ENCODE measurements at regions not wholly inside any gene's neighbourhood (a gene's known extent, or its start where the extent isn't known, plus 50 kb on each side); places are given as distances from the start of the nearest gene placed in this dataset.

DNA sequence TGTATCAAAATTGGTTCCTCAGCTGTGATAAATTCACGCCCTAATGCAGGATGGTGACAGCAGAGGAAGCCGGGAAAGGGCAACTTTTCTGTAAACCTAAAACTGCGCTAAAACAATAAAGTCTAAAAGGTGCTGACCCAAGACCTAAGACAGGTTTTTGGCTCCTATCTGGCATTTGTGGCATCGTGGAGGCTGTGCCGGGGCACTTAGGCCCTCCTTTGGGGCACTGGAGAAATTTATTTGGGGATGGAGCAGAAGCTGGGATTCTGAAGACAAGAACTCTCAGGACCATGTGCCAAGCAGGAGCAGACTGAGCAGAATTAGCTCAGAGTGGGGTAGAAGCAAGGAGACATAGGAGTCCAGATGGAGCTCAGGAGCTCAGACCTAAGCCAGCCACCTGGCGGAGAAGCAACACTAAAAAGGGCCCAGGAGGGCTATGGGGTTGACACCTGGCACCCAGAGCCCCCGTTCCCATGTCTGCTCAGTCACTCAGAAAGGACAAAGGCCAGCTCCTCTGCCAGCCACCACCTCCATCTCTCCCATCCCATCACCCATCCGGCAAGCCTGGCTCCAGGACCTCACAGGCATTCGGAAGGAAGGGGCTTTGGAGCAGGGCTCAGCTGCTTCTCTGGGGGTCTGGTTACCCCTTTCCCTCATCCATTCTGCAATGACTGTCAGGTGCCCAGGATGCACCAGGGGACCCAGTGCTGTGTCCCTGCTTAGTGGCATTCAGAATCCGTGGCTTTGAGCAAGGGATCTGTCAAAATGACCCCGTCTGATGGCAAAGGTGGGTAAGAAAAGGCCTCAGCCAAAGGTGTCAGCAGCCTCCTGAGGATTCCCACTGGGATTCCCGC, 347.7 kb downstream of the NPHP4 start:
- DNase-seq (ENCODE audit: low read depth in 6 of 9, low spot score in 9 of 9): no peak
- no peaks in the 10 kb centered on the region for H3K27me3 ChIP-seq (ENCODE audit: control insufficient read depth in 2 of 2, insufficient read depth in 1 of 2, low read length in 1 of 2)
- no peaks in the 10 kb centered on the region for H3K9me3 ChIP-seq (ENCODE audit: control insufficient read depth in 2 of 2, insufficient read depth in 1 of 2, low read length in 1 of 2)
- no peaks in the 10 kb centered on the region for H3K4me1 ChIP-seq (ENCODE audit: control insufficient read depth in 2 of 2, insufficient read depth in 2 of 2, low read length in 2 of 2)
- H3K4me3 ChIP-seq (ENCODE audit: low read length in 2 of 2): no peak overlapping the region
- H3K27ac ChIP-seq (ENCODE audit: low read depth in 1 of 2, low read length in 1 of 2): no peak overlapping the region
- no peaks in the 10 kb centered on the region for H3K36me3 ChIP-seq (ENCODE audit: control insufficient read depth in 2 of 2, insufficient read depth in 2 of 2, low read length in 1 of 2)
- WGBS: 91% methylated on average over 12 of the region's 12 CpGs

DNA sequence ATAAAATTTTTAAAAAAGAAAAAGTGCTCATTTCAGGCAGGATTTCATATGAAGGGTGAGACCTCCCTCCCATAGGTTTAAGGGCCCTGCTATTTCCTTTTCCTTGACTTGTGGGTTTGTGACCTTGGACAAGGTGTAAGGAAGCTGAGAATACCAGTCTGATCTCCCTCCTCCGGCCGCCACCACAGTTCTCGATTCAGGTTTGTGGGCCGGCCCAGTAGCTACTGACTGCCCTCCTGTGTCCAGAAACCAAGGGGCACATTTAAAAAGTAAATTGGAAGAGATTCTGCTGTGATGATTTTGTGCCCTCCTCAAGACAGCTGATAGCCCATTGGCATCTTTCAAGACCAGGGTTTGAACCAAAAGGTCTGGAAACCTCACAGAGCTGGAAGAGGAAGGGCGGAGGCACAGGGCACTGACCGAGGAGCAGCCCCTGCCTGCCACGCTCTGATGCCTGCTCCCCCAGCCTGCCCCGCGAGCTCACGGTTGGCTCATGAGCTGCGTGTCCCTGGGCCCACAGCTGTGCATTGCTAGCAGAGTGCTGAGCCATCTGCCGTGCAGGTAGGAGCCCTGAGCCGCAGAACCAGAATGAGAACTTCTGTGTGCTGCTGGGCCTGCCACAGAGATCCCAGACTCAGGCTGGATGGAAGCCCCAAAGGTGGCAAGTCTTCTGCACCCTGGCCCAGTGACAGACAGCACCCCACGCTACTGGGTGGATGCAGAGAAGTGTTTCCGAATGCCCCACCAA, 348.7 kb downstream of the NPHP4 start:
- 82% methylated on average over 15 of the region's 15 CpGs for WGBS
- Histone ChIP-seq H3K9me3 (ENCODE audit: control insufficient read depth in 2 of 2, insufficient read depth in 1 of 2, low read length in 1 of 2) (no peaks in the 10 kb centered on the region), H3K4me1 (ENCODE audit: control insufficient read depth in 2 of 2, insufficient read depth in 2 of 2, low read length in 2 of 2) (no peaks in the 10 kb centered on the region), H3K27ac (ENCODE audit: low read depth in 1 of 2, low read length in 1 of 2) (no peak overlapping the region), H3K27me3 (ENCODE audit: control insufficient read depth in 2 of 2, insufficient read depth in 1 of 2, low read length in 1 of 2) (no peaks in the 10 kb centered on the region), H3K36me3 (ENCODE audit: control insufficient read depth in 2 of 2, insufficient read depth in 2 of 2, low read length in 1 of 2) (no peaks in the 10 kb centered on the region), H3K4me3 (ENCODE audit: low read length in 2 of 2) (no peak overlapping the region)
- DNase-seq (ENCODE audit: low read depth in 6 of 9, low spot score in 9 of 9): no peak

DNA sequence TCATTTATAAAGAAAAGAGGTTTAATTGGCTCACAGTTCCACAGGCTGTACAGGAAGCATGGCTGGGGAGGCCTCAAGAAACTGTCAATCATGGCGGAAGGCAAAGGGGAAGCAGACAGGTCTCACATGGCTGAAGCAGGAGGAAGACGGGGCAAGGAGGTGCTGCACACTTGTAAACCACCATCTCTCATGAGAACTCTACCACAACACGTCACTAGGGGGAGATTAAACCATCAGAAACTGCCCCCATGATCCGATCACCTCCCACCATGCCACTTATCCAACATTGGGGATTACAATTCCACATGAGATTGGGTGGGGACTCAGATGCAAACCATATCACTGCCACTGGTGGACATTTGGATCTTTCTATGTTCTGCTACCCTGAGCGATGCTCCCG, 351.4 kb downstream of the NPHP4 start:
- H3K27ac ChIP-seq (ENCODE audit: low read depth in 1 of 2, low read length in 1 of 2): no peak overlapping the region
- H3K4me3 ChIP-seq (ENCODE audit: low read length in 2 of 2): no peak overlapping the region
- DNase-seq (ENCODE audit: low read depth in 6 of 9, low spot score in 9 of 9): no peak
- 48% methylated on average over 6 of the region's 6 CpGs for WGBS
- H3K36me3 ChIP-seq (ENCODE audit: control insufficient read depth in 2 of 2, insufficient read depth in 2 of 2, low read length in 1 of 2): no peaks in the 10 kb centered on the region
- no peaks in the 10 kb centered on the region for H3K4me1 ChIP-seq (ENCODE audit: control insufficient read depth in 2 of 2, insufficient read depth in 2 of 2, low read length in 2 of 2)
- no peaks in the 10 kb centered on the region for H3K9me3 ChIP-seq (ENCODE audit: control insufficient read depth in 2 of 2, insufficient read depth in 1 of 2, low read length in 1 of 2)
- no peaks in the 10 kb centered on the region for H3K27me3 ChIP-seq (ENCODE audit: control insufficient read depth in 2 of 2, insufficient read depth in 1 of 2, low read length in 1 of 2)

DNA sequence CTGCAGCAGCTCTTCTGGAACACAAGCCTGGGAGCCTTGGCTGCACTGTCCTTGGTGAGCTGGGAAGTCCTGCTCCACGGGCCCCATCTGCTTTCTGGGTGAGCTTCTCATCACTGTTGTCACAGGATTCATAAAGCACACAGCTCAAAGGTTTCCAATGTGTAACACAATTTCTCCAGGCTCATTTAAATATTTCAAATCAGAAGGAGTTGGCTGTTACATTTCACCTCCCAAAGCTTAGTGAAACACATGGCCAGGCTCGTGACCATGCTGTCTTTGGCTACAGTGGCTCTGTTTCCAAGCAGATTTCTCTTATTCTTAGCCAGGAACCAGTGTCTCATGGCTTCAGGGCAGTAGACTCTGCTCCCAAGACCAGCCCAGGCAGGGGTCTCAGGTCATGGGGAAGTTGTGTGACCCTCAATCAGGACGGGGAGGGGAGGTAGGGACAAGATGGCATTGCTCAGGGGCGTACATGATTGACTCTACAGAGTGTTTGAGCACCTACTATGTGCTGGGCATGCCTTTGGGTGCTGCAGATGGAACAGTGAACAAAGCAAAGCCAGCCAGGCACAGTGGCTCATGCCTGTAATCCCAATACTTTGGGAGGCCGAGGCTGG, 353.0 kb downstream of the NPHP4 start:
- DNase-seq (ENCODE audit: low read depth in 6 of 9, low spot score in 9 of 9): no peak
- Histone ChIP-seq H3K4me3 (ENCODE audit: low read length in 2 of 2) (no peak overlapping the region), H3K27ac (ENCODE audit: low read depth in 1 of 2, low read length in 1 of 2) (no peak overlapping the region), H3K9me3 (ENCODE audit: control insufficient read depth in 2 of 2, insufficient read depth in 1 of 2, low read length in 1 of 2) (no peaks in the 10 kb centered on the region), H3K36me3 (ENCODE audit: control insufficient read depth in 2 of 2, insufficient read depth in 2 of 2, low read length in 1 of 2) (no peaks in the 10 kb centered on the region), H3K27me3 (ENCODE audit: control insufficient read depth in 2 of 2, insufficient read depth in 1 of 2, low read length in 1 of 2) (no peaks in the 10 kb centered on the region), H3K4me1 (ENCODE audit: control insufficient read depth in 2 of 2, insufficient read depth in 2 of 2, low read length in 2 of 2) (no peaks in the 10 kb centered on the region)
- 73% methylated on average over 5 of the region's 5 CpGs for WGBS

DNA sequence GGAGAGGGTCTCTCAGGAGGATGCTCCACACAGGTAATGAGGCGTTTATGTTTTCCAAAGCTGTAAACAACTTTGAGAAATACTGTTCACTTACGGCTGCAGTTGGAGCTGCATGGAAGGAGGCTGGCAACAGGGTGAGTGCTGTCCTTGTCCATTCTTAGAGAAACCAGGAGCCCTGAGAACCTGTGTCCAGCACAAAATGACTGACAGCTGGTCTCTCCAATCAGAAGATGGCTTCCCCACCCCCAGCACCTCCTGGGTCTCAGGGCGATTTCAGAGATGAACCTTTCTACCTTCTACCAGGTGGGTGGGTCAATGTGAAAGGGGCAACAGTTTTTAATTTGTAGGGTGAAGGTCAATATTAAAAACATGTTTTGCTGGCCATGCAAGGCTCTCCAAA, 353.6 kb downstream of the NPHP4 start:
- H3K27me3 ChIP-seq (ENCODE audit: control insufficient read depth in 2 of 2, insufficient read depth in 1 of 2, low read length in 1 of 2): no peaks in the 10 kb centered on the region
- H3K4me3 ChIP-seq (ENCODE audit: low read length in 2 of 2): no peak overlapping the region
- no peaks in the 10 kb centered on the region for H3K36me3 ChIP-seq (ENCODE audit: control insufficient read depth in 2 of 2, insufficient read depth in 2 of 2, low read length in 1 of 2)
- H3K4me1 ChIP-seq (ENCODE audit: control insufficient read depth in 2 of 2, insufficient read depth in 2 of 2, low read length in 2 of 2): no peaks in the 10 kb centered on the region
- H3K27ac ChIP-seq (ENCODE audit: low read depth in 1 of 2, low read length in 1 of 2): no peak overlapping the region
- no peaks in the 10 kb centered on the region for H3K9me3 ChIP-seq (ENCODE audit: control insufficient read depth in 2 of 2, insufficient read depth in 1 of 2, low read length in 1 of 2)
- 74% methylated on average over 3 of the region's 3 CpGs for WGBS
- no peak for DNase-seq (ENCODE audit: low read depth in 6 of 9, low spot score in 9 of 9)

DNA sequence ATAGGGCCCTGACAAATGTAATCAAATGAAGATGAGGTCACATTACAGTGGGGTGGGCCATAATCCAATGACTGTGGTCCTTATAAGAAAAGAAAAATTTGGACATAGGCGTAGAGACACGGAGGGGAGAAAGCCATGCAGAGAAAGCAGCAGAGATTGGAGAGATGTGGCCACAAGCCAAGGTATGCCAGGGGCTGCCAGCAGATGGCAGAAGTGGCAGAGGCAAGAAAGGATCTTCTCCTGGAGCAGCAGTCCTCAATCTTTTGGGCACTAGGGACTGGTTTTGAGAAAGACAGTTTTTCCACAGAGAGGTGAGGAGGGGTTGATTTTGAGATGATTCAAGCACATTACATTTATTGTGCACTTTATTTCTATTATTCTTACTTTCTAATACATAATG, 355.1 kb downstream of the NPHP4 start:
- H3K4me1 ChIP-seq (ENCODE audit: control insufficient read depth in 2 of 2, insufficient read depth in 2 of 2, low read length in 2 of 2): no peaks in the 10 kb centered on the region
- no peaks in the 10 kb centered on the region for H3K36me3 ChIP-seq (ENCODE audit: control insufficient read depth in 2 of 2, insufficient read depth in 2 of 2, low read length in 1 of 2)
- no peak for DNase-seq (ENCODE audit: low read depth in 6 of 9, low spot score in 9 of 9)
- H3K4me3 ChIP-seq (ENCODE audit: low read length in 2 of 2): no peak overlapping the region
- H3K27ac ChIP-seq (ENCODE audit: low read depth in 1 of 2, low read length in 1 of 2): no peak overlapping the region
- no peaks in the 10 kb centered on the region for H3K27me3 ChIP-seq (ENCODE audit: control insufficient read depth in 2 of 2, insufficient read depth in 1 of 2, low read length in 1 of 2)
- WGBS: 70% methylated on average over 2 of the region's 2 CpGs
- no peaks in the 10 kb centered on the region for H3K9me3 ChIP-seq (ENCODE audit: control insufficient read depth in 2 of 2, insufficient read depth in 1 of 2, low read length in 1 of 2)

DNA sequence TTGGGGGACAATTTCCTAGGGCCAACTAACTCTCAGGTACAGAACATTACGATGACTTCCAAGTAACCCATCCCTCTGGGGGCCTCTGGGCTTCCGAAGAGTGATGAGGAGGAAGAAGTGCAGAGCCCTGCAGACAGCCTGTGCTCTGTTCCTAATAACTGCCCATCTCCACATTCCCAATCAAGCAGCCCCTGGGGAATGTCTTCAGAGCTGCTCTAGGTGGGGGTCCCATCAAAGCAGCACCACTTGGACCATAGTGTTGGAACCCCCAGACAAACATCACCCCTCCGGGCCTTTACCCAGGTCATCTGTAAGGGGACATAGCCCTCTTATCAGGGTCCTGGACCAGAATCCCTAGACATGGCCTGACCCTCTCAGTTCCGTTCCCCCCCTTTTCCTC, 357.3 kb downstream of the NPHP4 start:
- Histone ChIP-seq H3K27ac (ENCODE audit: low read depth in 1 of 2, low read length in 1 of 2) (no peak overlapping the region), H3K4me1 (ENCODE audit: control insufficient read depth in 2 of 2, insufficient read depth in 2 of 2, low read length in 2 of 2) (no peaks in the 10 kb centered on the region), H3K4me3 (ENCODE audit: low read length in 2 of 2) (no peak overlapping the region), H3K27me3 (ENCODE audit: control insufficient read depth in 2 of 2, insufficient read depth in 1 of 2, low read length in 1 of 2) (no peaks in the 10 kb centered on the region), H3K36me3 (ENCODE audit: control insufficient read depth in 2 of 2, insufficient read depth in 2 of 2, low read length in 1 of 2) (no peaks in the 10 kb centered on the region), H3K9me3 (ENCODE audit: control insufficient read depth in 2 of 2, insufficient read depth in 1 of 2, low read length in 1 of 2) (no peaks in the 10 kb centered on the region)
- DNase-seq (ENCODE audit: low read depth in 6 of 9, low spot score in 9 of 9): no peak
- WGBS: 94% methylated on average over 4 of the region's 4 CpGs

DNA sequence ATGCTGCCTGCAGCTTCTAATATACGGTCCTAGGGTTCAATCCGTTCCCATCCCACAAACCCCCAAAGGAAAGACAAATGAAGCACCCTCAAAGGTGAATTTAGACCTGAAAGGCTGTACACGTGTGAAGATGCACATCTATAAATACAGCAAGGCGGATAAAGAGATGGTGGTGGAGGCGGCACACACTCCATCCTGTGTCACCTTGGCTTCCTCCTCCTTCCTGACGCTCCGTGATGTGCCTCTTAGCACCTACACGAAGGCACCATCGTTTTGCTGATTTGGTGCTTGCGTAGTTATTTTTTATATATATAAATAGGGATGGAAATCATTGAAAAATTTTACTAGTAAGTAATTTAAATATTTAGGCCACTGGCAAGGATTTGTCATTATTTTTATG, 359.4 kb downstream of the NPHP4 start:
- no peak for DNase-seq (ENCODE audit: low read depth in 6 of 9, low spot score in 9 of 9)
- WGBS: 86% methylated on average over 10 of the region's 10 CpGs
- no peaks in the 10 kb centered on the region for H3K4me1 ChIP-seq (ENCODE audit: control insufficient read depth in 2 of 2, insufficient read depth in 2 of 2, low read length in 2 of 2)
- no peaks in the 10 kb centered on the region for H3K9me3 ChIP-seq (ENCODE audit: control insufficient read depth in 2 of 2, insufficient read depth in 1 of 2, low read length in 1 of 2)
- H3K27ac ChIP-seq (ENCODE audit: low read depth in 1 of 2, low read length in 1 of 2): no peak overlapping the region
- no peaks in the 10 kb centered on the region for H3K36me3 ChIP-seq (ENCODE audit: control insufficient read depth in 2 of 2, insufficient read depth in 2 of 2, low read length in 1 of 2)
- no peak overlapping the region for H3K4me3 ChIP-seq (ENCODE audit: low read length in 2 of 2)
- H3K27me3 ChIP-seq (ENCODE audit: control insufficient read depth in 2 of 2, insufficient read depth in 1 of 2, low read length in 1 of 2): no peaks in the 10 kb centered on the region

DNA sequence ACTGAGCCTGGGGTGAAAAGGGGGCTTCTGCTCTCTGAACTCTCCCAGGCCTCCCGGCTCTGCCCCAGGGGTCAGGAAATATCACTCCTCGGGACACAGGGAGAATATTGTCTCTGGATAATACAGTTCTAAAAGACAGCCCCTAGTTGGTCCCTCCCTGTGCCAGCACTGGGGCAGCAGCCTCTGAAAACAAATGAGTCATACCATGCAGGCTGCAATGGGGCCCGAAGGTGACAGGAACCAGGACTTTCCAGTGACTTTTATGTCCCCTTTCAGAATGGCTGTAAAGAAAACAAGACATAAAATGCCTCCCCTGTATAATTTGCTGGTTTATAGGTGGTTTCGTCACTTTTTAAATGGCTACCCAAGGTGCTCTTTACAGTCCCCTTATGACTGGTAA, 360.0 kb downstream of the NPHP4 start:
- WGBS: 39% methylated on average over 4 of the region's 4 CpGs
- Histone ChIP-seq H3K9me3 (ENCODE audit: control insufficient read depth in 2 of 2, insufficient read depth in 1 of 2, low read length in 1 of 2) (no peaks in the 10 kb centered on the region), H3K27ac (ENCODE audit: low read depth in 1 of 2, low read length in 1 of 2) (no peak overlapping the region), H3K4me3 (ENCODE audit: low read length in 2 of 2) (no peak overlapping the region), H3K36me3 (ENCODE audit: control insufficient read depth in 2 of 2, insufficient read depth in 2 of 2, low read length in 1 of 2) (no peaks in the 10 kb centered on the region), H3K27me3 (ENCODE audit: control insufficient read depth in 2 of 2, insufficient read depth in 1 of 2, low read length in 1 of 2) (no peaks in the 10 kb centered on the region), H3K4me1 (ENCODE audit: control insufficient read depth in 2 of 2, insufficient read depth in 2 of 2, low read length in 2 of 2) (no peaks in the 10 kb centered on the region)
- no peak for DNase-seq (ENCODE audit: low read depth in 6 of 9, low spot score in 9 of 9)

Measured in thymus (tissue), 11 donors.